GM23338 (cell line): ENCODE measurements at regions not wholly inside any gene's neighbourhood (a gene's known extent, or its start where the extent isn't known, plus 50 kb on each side); places are given as distances from the start of the nearest gene placed in this dataset.

ENCODE experiments used
- CREB1 ChIP-seq: fragments of 250-450 bp; sonication (Bioruptor Pico); IDR thresholded peaks from 2 replicates; pipeline ENCODE4 v1.5.0; 2020; ENCODE audit warnings: low read depth, mild to moderate bottlenecking, moderate library complexity
- CTCF ChIP-seq, 2 experiments: fragments of 200-600 bp in 1 of 2; sonication (generic) in 1 of 2; conservative IDR thresholded peaks; 2 replicates each; pipeline versions ENCODE4 v1.5.1 to v1.6.1; 2016 to 2017; ENCODE audit warnings: antibody characterized with exemption in 2 of 2, low read depth in 2 of 2, mild to moderate bottlenecking in 2 of 2, moderate library complexity in 1 of 2
- ETS1 ChIP-seq: IDR thresholded peaks from 2 replicates; pipeline ENCODE4 v1.6.1; 2016; ENCODE audit warnings: antibody characterized with exemption
- EZH2 ChIP-seq: fragments of 200-600 bp; sonication (generic); IDR thresholded peaks from one replicate; pipeline ENCODE4 v1.8.0; 2017; ENCODE audit warnings: antibody characterized with exemption, mild to moderate bottlenecking, low read depth; ENCODE audit not compliant: unreplicated experiment
- EZH2phosphoT487 ChIP-seq: fragments of 200-600 bp; sonication (generic); IDR thresholded peaks from one replicate; pipeline ENCODE4 v1.8.1; 2018; ENCODE audit warnings: antibody characterized with exemption; ENCODE audit not compliant: unreplicated experiment
- JUNB ChIP-seq: IDR thresholded peaks from one replicate; pipeline ENCODE4 v1.6.1; 2016; ENCODE audit warnings: antibody characterized with exemption; ENCODE audit not compliant: unreplicated experiment
- NANOG ChIP-seq: IDR thresholded peaks from 2 replicates; pipeline ENCODE4 v1.6.1; 2016; ENCODE audit warnings: antibody characterized with exemption, borderline replicate concordance
- POLR2AphosphoS5 ChIP-seq: IDR thresholded peaks from 2 replicates; pipeline ENCODE4 v1.6.1; 2016; ENCODE audit warnings: antibody characterized with exemption, low read depth
- REST ChIP-seq: IDR thresholded peaks from one replicate; pipeline ENCODE4 v1.6.1; 2018; ENCODE audit warnings: antibody characterized with exemption; ENCODE audit not compliant: unreplicated experiment
- ZNF331 ChIP-seq: fragments of 250-450 bp; sonication (Bioruptor Pico); IDR thresholded peaks from 2 replicates; pipeline ENCODE4 v1.5.0; 2020; ENCODE audit warnings: low read depth, mild to moderate bottlenecking, moderate library complexity
- TF ChIP-seq, protein P1 (sequence below): fragments of 250-450 bp; sonication (Bioruptor Pico); IDR thresholded peaks from 2 replicates; pipeline ENCODE4 v1.5.0; 2020; ENCODE audit warnings: mild to moderate bottlenecking, moderate library complexity

DNA sequence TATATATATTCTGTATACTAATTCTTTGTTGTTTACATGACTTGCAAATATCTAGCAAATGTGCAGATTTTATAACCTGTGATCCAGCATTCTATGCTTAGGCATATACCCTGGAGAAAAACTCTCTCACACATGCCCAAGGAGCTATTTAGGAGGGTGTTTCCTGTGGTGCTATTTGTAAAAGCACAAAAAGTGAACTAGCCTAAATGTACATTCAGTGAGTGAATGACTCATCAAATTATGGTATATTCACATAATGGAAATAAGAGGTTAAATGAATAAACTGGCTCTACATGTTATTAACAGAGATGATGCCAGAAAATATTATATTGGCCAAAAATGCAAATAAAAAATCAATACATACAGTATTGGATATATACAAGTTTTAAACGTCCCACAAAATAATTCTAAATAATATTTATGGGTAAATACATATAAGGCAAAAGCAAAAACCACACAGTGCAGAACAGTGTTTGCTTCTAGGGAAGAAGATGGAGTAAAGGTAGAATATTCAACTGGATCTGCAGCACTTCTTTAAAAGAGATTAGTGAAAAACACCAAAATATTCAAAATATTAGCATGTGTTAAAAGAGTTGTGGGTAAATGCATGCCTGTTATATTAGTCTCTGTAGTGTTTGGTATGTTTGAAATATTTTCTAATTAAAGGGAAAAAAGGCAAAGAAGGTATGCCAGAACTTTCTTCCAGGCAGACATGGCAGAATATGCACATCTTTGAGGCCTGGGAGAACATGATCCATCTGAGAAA is 344.7 kb downstream of the KLF5 start:
- no peak for TF ChIP-seq EZH2phosphoT487
- TF ChIP-seq CTCF (conservative IDR thresholded peaks at IDR 0.05; ENCODE audit: low read depth in 2 of 2) = no peak
- TF ChIP-seq REST = no peak
- TF ChIP-seq CREB1 (CRISPR knock-in tag) = no peak
- no peak for TF ChIP-seq JUNB
- TF ChIP-seq ETS1 = no peak
- TF ChIP-seq POLR2AphosphoS5 = no peak
- no peak for TF ChIP-seq EZH2
- TF ChIP-seq, protein P1, sequence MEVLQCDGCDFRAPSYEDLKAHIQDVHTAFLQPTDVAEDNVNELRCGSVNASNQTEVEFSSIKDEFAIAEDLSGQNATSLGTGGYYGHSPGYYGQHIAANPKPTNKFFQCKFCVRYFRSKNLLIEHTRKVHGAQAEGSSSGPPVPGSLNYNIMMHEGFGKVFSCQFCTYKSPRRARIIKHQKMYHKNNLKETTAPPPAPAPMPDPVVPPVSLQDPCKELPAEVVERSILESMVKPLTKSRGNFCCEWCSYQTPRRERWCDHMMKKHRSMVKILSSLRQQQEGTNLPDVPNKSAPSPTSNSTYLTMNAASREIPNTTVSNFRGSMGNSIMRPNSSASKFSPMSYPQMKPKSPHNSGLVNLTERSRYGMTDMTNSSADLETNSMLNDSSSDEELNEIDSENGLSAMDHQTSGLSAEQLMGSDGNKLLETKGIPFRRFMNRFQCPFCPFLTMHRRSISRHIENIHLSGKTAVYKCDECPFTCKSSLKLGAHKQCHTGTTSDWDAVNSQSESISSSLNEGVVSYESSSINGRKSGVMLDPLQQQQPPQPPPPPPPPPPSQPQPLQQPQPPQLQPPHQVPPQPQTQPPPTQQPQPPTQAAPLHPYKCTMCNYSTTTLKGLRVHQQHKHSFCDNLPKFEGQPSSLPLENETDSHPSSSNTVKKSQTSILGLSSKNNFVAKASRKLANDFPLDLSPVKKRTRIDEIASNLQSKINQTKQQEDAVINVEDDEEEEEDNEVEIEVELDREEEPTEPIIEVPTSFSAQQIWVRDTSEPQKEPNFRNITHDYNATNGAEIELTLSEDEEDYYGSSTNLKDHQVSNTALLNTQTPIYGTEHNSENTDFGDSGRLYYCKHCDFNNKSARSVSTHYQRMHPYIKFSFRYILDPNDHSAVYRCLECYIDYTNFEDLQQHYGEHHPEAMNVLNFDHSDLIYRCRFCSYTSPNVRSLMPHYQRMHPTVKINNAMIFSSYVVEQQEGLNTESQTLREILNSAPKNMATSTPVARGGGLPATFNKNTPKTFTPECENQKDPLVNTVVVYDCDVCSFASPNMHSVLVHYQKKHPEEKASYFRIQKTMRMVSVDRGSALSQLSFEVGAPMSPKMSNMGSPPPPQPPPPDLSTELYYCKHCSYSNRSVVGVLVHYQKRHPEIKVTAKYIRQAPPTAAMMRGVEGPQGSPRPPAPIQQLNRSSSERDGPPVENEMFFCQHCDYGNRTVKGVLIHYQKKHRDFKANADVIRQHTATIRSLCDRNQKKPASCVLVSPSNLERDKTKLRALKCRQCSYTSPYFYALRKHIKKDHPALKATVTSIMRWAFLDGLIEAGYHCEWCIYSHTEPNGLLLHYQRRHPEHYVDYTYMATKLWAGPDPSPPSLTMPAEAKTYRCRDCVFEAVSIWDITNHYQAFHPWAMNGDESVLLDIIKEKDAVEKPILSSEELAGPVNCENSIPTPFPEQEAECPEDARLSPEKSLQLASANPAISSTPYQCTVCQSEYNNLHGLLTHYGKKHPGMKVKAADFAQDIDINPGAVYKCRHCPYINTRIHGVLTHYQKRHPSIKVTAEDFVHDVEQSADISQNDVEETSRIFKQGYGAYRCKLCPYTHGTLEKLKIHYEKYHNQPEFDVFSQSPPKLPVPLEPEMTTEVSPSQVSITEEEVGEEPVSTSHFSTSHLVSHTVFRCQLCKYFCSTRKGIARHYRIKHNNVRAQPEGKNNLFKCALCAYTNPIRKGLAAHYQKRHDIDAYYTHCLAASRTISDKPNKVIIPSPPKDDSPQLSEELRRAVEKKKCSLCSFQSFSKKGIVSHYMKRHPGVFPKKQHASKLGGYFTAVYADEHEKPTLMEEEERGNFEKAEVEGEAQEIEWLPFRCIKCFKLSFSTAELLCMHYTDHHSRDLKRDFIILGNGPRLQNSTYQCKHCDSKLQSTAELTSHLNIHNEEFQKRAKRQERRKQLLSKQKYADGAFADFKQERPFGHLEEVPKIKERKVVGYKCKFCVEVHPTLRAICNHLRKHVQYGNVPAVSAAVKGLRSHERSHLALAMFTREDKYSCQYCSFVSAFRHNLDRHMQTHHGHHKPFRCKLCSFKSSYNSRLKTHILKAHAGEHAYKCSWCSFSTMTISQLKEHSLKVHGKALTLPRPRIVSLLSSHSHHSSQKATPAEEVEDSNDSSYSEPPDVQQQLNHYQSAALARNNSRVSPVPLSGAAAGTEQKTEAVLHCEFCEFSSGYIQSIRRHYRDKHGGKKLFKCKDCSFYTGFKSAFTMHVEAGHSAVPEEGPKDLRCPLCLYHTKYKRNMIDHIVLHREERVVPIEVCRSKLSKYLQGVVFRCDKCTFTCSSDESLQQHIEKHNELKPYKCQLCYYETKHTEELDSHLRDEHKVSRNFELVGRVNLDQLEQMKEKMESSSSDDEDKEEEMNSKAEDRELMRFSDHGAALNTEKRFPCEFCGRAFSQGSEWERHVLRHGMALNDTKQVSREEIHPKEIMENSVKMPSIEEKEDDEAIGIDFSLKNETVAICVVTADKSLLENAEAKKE (CRISPR knock-in tag) = no peak
- TF ChIP-seq ZNF331 (CRISPR knock-in tag) = no peak
- no peak for TF ChIP-seq NANOG
